AG10803 (cell line): ENCODE measurements at regions not wholly inside any gene's neighbourhood (a gene's known extent, or its start where the extent isn't known, plus 50 kb on each side); places are given as distances from the start of the nearest gene placed in this dataset.

Experiments used
- DNase-seq: peaks from one replicate; pipeline ENCODE4 v3.0.0; 2010; ENCODE audit warnings: low read depth
- H3K4me3 ChIP-seq: 2 replicates; pipeline ENCODE4 v1.5.1; 2011; ENCODE audit warnings: mild to moderate bottlenecking, low read length, control low read depth
- CTCF ChIP-seq: conservative IDR thresholded peaks from 2 replicates; pipeline ENCODE4 v1.5.1; 2011; ENCODE audit warnings: mild to moderate bottlenecking, low read length, control low read depth, inconsistent platforms

- TF ChIP-seq CTCF = no peak
- H3K4me3 ChIP-seq = no peak overlapping the region
- DNase-seq = no peak
Measured at GRCh38 chr11:15726893-15727519, 612.3 kb downstream of the INSC start.

- H3K4me3 ChIP-seq = no peak overlapping the region
- TF ChIP-seq CTCF = no peak
- no peak for DNase-seq
Measured at GRCh38 chr11:15727520-15727914, 612.8 kb downstream of the INSC start.

GRCh38 chr11:15728207-15728606 lies 613.5 kb downstream of the INSC start:
- TF ChIP-seq CTCF = no peak
- DNase-seq = no peak
- H3K4me3 ChIP-seq = no peak overlapping the region

GRCh38 chr11:15730263-15730994 lies 615.7 kb downstream of the INSC start:
- no peak for DNase-seq
- no peak for TF ChIP-seq CTCF
- H3K4me3 ChIP-seq = no peak overlapping the region

- no peak for TF ChIP-seq CTCF
Measured at GRCh38 chr11:15730995-15731385, 616.3 kb downstream of the INSC start.

GRCh38 chr11:15735706-15736105 lies 620.6 kb downstream of the SOX6 start:
- no peak overlapping the region for H3K4me3 ChIP-seq
- no peak for DNase-seq
- TF ChIP-seq CTCF = no peak

More at GRCh38 chr11:15730995-15731385, 616.3 kb downstream of the INSC start:
- no peak for DNase-seq
- H3K4me3 ChIP-seq = no peak overlapping the region

- DNase-seq = no peak
- TF ChIP-seq CTCF = no peak
- no peak overlapping the region for H3K4me3 ChIP-seq
Measured at GRCh38 chr11:15737320-15737719, 619.0 kb downstream of the SOX6 start.
